Thyroid gland (tissue), 4 donors: ENCODE measurements at regions not wholly inside any gene's neighbourhood (a gene's known extent, or its start where the extent isn't known, plus 50 kb on each side); places are given as distances from the start of the nearest gene placed in this dataset.

Experiments used
- POLR2A ChIP-seq, 2 donors: fragments of 450-650 bp; IDR thresholded peaks; one replicate each; pipeline ENCODE4 v1.6.1; 2017; ENCODE audit warnings: antibody characterized with exemption in 2 of 2, mild to moderate bottlenecking in 2 of 2, moderate library complexity in 1 of 2
- TF ChIP-seq, protein P1 (sequence below), 6 experiments: fragments of 200-600 bp in 3 of 6; fragments of 450-650 bp in 3 of 6; sonication (generic) in 3 of 6; IDR thresholded peaks; one replicate each; pipeline ENCODE4 v1.5.1; 2016 to 2019; ENCODE audit warnings: antibody characterized with exemption in 6 of 6, mild to moderate bottlenecking in 2 of 6, inconsistent platforms in 1 of 6, moderate library complexity in 1 of 6

DNA sequence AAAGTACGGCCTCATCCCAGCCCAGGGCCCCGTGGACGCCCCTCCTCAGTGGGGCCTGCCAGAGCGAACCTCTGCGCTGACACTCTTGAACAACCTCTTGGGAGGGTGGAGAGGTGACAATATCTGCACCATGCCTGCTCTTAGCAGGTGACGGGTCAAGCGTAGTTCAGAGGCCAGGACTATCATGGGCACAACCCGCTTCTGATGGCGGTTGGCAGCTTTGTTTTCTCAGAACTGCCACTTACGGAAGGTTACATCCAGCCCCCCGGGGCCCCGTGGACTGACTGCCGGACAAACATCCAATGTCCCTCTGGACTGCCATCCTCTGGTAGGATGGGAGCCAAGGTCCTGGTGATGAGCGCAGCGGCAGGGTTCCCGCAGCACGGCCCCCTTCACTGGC lies 91.1 kb downstream of the TUBA3C start:
- TF ChIP-seq, protein P1, sequence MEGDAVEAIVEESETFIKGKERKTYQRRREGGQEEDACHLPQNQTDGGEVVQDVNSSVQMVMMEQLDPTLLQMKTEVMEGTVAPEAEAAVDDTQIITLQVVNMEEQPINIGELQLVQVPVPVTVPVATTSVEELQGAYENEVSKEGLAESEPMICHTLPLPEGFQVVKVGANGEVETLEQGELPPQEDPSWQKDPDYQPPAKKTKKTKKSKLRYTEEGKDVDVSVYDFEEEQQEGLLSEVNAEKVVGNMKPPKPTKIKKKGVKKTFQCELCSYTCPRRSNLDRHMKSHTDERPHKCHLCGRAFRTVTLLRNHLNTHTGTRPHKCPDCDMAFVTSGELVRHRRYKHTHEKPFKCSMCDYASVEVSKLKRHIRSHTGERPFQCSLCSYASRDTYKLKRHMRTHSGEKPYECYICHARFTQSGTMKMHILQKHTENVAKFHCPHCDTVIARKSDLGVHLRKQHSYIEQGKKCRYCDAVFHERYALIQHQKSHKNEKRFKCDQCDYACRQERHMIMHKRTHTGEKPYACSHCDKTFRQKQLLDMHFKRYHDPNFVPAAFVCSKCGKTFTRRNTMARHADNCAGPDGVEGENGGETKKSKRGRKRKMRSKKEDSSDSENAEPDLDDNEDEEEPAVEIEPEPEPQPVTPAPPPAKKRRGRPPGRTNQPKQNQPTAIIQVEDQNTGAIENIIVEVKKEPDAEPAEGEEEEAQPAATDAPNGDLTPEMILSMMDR (IDR thresholded peaks at IDR 0.05): no peak
- TF ChIP-seq POLR2A (IDR thresholded peaks at IDR 0.05): no peak
